Kidney (tissue), 13 donors: ENCODE measurements at regions not wholly inside any gene's neighbourhood (a gene's known extent, or its start where the extent isn't known, plus 50 kb on each side); places are given as distances from the start of the nearest gene placed in this dataset.

Experiments
- DNase-seq, 5 donors: peaks; one replicate each; pipeline ENCODE4 v3.0.0-alpha.2; 2013 to 2020
- FAIRE-seq: peaks from 2 replicates; lab custom pipeline; 2012; peaks lifted over from hg19 to GRCh38; lab: Jason Lieb, UNC
- H3K27ac ChIP-seq, 2 donors: one replicate each; pipeline ENCODE4 v1.7.0; 2013; ENCODE audit warnings: low read depth in 2 of 2, low read length in 2 of 2, inconsistent platforms in 1 of 2
- H3K27me3 ChIP-seq: one replicate; pipeline ENCODE4 v1.7.1; 2013; ENCODE audit warnings: low read length, inconsistent platforms; ENCODE audit not compliant: control insufficient read depth, insufficient read depth
- H3K36me3 ChIP-seq, 3 donors: one replicate each; pipeline versions ENCODE4 v1.7.0 to v1.7.1; 2013; ENCODE audit warnings: low read length in 3 of 3, control low read depth in 1 of 3, inconsistent platforms in 1 of 3; ENCODE audit not compliant: insufficient read depth in 3 of 3, control insufficient read depth in 2 of 3
- H3K4me1 ChIP-seq, 3 donors: one replicate each; pipeline versions ENCODE4 v1.7.0 to v1.7.1; 2013; ENCODE audit warnings: low read length in 3 of 3, inconsistent platforms in 1 of 3, low read depth in 1 of 3; ENCODE audit not compliant: control insufficient read depth in 2 of 3, insufficient read depth in 2 of 3
- H3K4me3 ChIP-seq, 3 donors: one replicate each; pipeline versions ENCODE4 v1.7.0 to v1.8.1; 2013; ENCODE audit warnings: low read length in 3 of 3, control low read depth in 1 of 3, inconsistent platforms in 1 of 3
- H3K9ac ChIP-seq, 3 donors: one replicate each; pipeline versions ENCODE4 v1.7.0 to v1.7.1; 2013; ENCODE audit warnings: low read length in 3 of 3, control low read depth in 1 of 3, inconsistent platforms in 1 of 3
- H3K9me3 ChIP-seq, 3 donors: one replicate each; pipeline versions ENCODE4 v1.7.0 to v1.7.1; 2013; ENCODE audit warnings: low read length in 3 of 3, control low read depth in 1 of 3, inconsistent platforms in 1 of 3; ENCODE audit not compliant: control insufficient read depth in 2 of 3, insufficient read depth in 1 of 3
- intact Hi-C: fragments of 100-400 bp; cut with DNase I; formaldehyde crosslinking; loops from one replicate; pipeline ENCODE4 v1.11.1; 2022
- TF ChIP-seq, protein P1 (sequence below): IDR thresholded peaks from 3 replicates; pipeline ENCODE4 v1.5.1; 2012; ENCODE audit warnings: mild to moderate bottlenecking, moderate library complexity, borderline replicate concordance; ENCODE audit not compliant: insufficient read depth; ENCODE audit errors: extremely low read depth
- donor health status: control.
- donor health status: control.
- donor health status: control.
- donor health status: control.
- donor health status: control.
- donor health status: DM: yes; HTN: yes; CAD: no.
- donor health status: Normal renal cell carcinoma (clear cell type).

- no peak overlapping the region for H3K9ac ChIP-seq
- H3K27ac ChIP-seq: no peak overlapping the region
- no peaks in the 10 kb centered on the region for H3K4me1 ChIP-seq
- FAIRE-seq (no peak), DNase-seq (no peak)
- H3K9me3 ChIP-seq: no peaks in the 10 kb centered on the region
- intact Hi-C loops: no loop called here
- TF ChIP-seq, protein P1, sequence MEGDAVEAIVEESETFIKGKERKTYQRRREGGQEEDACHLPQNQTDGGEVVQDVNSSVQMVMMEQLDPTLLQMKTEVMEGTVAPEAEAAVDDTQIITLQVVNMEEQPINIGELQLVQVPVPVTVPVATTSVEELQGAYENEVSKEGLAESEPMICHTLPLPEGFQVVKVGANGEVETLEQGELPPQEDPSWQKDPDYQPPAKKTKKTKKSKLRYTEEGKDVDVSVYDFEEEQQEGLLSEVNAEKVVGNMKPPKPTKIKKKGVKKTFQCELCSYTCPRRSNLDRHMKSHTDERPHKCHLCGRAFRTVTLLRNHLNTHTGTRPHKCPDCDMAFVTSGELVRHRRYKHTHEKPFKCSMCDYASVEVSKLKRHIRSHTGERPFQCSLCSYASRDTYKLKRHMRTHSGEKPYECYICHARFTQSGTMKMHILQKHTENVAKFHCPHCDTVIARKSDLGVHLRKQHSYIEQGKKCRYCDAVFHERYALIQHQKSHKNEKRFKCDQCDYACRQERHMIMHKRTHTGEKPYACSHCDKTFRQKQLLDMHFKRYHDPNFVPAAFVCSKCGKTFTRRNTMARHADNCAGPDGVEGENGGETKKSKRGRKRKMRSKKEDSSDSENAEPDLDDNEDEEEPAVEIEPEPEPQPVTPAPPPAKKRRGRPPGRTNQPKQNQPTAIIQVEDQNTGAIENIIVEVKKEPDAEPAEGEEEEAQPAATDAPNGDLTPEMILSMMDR: no peak
- no peaks in the 10 kb centered on the region for H3K36me3 ChIP-seq
- no peak overlapping the region for H3K4me3 ChIP-seq
- no peaks in the 10 kb centered on the region for H3K27me3 ChIP-seq
These were observed 50.8 kb upstream of the TMEM108 start for GRCh38 chr3:132987396-132987795.

GRCh38 chr3:132984181-132984580 is 54.0 kb upstream of the TMEM108 start:
- TF ChIP-seq, protein P1: no peak
- Histone ChIP-seq H3K36me3 (no peaks in the 10 kb centered on the region), H3K4me1 (no peaks in the 10 kb centered on the region), H3K4me3 (no peak overlapping the region), H3K9me3 (no peaks in the 10 kb centered on the region), H3K9ac (no peak overlapping the region), H3K27ac (no peak overlapping the region), H3K27me3 (no peaks in the 10 kb centered on the region)
- intact Hi-C loops: no loop called here
- FAIRE-seq (no peak), DNase-seq (no peak)

- TF ChIP-seq, protein P1: no peak
- Histone ChIP-seq H3K27ac (no peak overlapping the region), H3K9me3 (no peaks in the 10 kb centered on the region), H3K9ac (no peak overlapping the region), H3K36me3 (no peaks in the 10 kb centered on the region), H3K4me1 (no peaks in the 10 kb centered on the region), H3K27me3 (no peaks in the 10 kb centered on the region), H3K4me3 (no peak overlapping the region)
- DNase-seq (peak in 1 of 5 donors; percentile 6), FAIRE-seq (no peak)
- intact Hi-C loops: no loop called here
These were observed 54.9 kb upstream of the TMEM108 start for GRCh38 chr3:132983143-132983770.

DNA sequence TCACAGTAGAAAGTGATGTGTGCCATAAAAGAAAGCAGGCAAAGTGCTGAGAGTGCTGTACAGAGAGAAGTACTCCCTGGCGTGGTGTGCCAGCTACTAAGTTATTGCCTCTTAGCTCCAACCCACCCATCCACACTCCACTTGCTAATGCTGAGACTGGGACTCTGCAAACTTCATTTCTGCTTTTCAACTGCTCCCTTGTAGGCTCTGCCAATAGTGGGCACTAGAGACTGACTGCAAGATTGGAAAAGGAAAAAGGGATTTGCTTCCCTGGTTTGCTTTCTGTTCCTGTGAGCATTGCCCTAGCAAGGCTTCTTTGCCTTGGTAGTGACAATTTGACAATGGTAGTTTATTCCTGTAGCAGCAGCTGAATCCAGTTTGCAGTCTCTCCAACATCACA is 56.5 kb upstream of the TMEM108 start:
- H3K4me1 ChIP-seq: no peaks in the 10 kb centered on the region
- no peaks in the 10 kb centered on the region for H3K36me3 ChIP-seq
- H3K27me3 ChIP-seq: no peaks in the 10 kb centered on the region
- no peak for DNase-seq
- TF ChIP-seq, protein P1: no peak
- FAIRE-seq: no peak
- H3K9ac ChIP-seq: no peak overlapping the region
- no peaks in the 10 kb centered on the region for H3K9me3 ChIP-seq
- no peak overlapping the region for H3K27ac ChIP-seq
- H3K4me3 ChIP-seq: no peak overlapping the region
- intact Hi-C loops: no loop called here
